IMR-90 (cell line): ENCODE measurements at regions not wholly inside any gene's neighbourhood (a gene's known extent, or its start where the extent isn't known, plus 50 kb on each side); places are given as distances from the start of the nearest gene placed in this dataset.

ENCODE experiments used
- ATAC-seq: fragments of 200-7000 bp; cut with Tn5 transposase; 2 replicates; pipeline ENCODE4 v1.9.1; 2020; ENCODE audit warnings: low read depth, mild to moderate bottlenecking, moderate library complexity
- BruUV-seq: library from RNA; stranded (reverse); fragments of 400-500 nt; replicated peaks from 2 replicates; lab custom pipeline; 2021; lab: Mats Ljungman, UMichigan
- CTCF ChIA-PET: fragments of 300-600 bp; formaldehyde crosslinking; extraction: SDS; loops from one replicate; lab custom pipeline; 2021; ENCODE audit warnings: antibody characterized with exemption; lab: Yijun Ruan, JAX
- POLR2A ChIA-PET: fragments of 300-600 bp; sonication (Branson Sonifier 250); formaldehyde crosslinking; loops from one replicate; lab custom pipeline; 2022; ENCODE audit warnings: antibody characterized with exemption; ENCODE audit not compliant: unreplicated experiment; lab: Charles Lee
- DNase-seq: peaks from one replicate; pipeline ENCODE4 v3.0.0; 2013
- H2AFZ ChIP-seq: replicated peaks from 2 replicates; pipeline ENCODE3; 2013; ENCODE audit warnings: low read length, mild to moderate bottlenecking; ENCODE audit not compliant: poor library complexity
- H2AK5ac ChIP-seq: 2 replicates; pipeline ENCODE4 v1.6.1; 2013; ENCODE audit warnings: low read depth, low read length, inconsistent platforms
- H2AK9ac ChIP-seq: replicated peaks from 2 replicates; pipeline ENCODE3; 2013; ENCODE audit warnings: mild to moderate bottlenecking, low read depth, low read length, moderate library complexity; ENCODE audit not compliant: poor library complexity
- H2BK120ac ChIP-seq: 2 replicates; pipeline ENCODE4 v1.6.1; 2013; ENCODE audit warnings: low read depth, low read length, inconsistent platforms
- H2BK15ac ChIP-seq: 3 replicates; pipeline ENCODE4 v1.6.1; 2013; ENCODE audit warnings: low read depth, low read length, inconsistent platforms
- H2BK20ac ChIP-seq: 2 replicates; pipeline ENCODE4 v1.6.1; 2013; ENCODE audit warnings: low read depth, mild to moderate bottlenecking, inconsistent platforms, low read length, moderate library complexity
- H2BK5ac ChIP-seq: 2 replicates; pipeline ENCODE4 v1.6.1; 2013; ENCODE audit warnings: mild to moderate bottlenecking, low read depth, low read length, inconsistent platforms; ENCODE audit not compliant: poor library complexity, severe bottlenecking
- H3K14ac ChIP-seq: replicated peaks from 2 replicates; pipeline ENCODE4 v1.6.1; 2013; ENCODE audit warnings: low read depth, low read length, inconsistent platforms
- H3K18ac ChIP-seq: 2 replicates; pipeline ENCODE4 v1.6.1; 2013; ENCODE audit warnings: low read depth, low read length, control low read depth
- H3K23ac ChIP-seq: 2 replicates; pipeline ENCODE4 v1.6.1; 2013; ENCODE audit warnings: low read depth, low read length, inconsistent platforms
- H3K27ac ChIP-seq: 2 replicates; pipeline ENCODE4 v1.5.1; 2013; ENCODE audit warnings: mild to moderate bottlenecking, control low read depth, low read length; ENCODE audit not compliant: insufficient read depth
- H3K27me3 ChIP-seq: 2 replicates; pipeline ENCODE4 v1.6.1; 2013; ENCODE audit warnings: low read length; ENCODE audit not compliant: control insufficient read depth, insufficient read depth
- H3K36me3 ChIP-seq: 2 replicates; pipeline ENCODE4 v1.6.1; 2013; ENCODE audit warnings: low read length, mixed read lengths; ENCODE audit not compliant: control insufficient read depth, insufficient read depth
- H3K4ac ChIP-seq: 2 replicates; pipeline ENCODE4 v1.6.1; 2013; ENCODE audit warnings: low read depth, low read length, inconsistent platforms
- H3K4me1 ChIP-seq: 2 replicates; pipeline ENCODE4 v1.6.1; 2013; ENCODE audit warnings: low read length, mixed read lengths; ENCODE audit not compliant: control insufficient read depth, insufficient read depth
- H3K4me2 ChIP-seq: 2 replicates; pipeline ENCODE4 v1.6.1; 2013; ENCODE audit warnings: low read depth, mild to moderate bottlenecking, control low read depth, low read length, moderate library complexity
- H3K4me3 ChIP-seq: 2 replicates; pipeline ENCODE4 v1.5.1; 2013; ENCODE audit warnings: low read depth, mild to moderate bottlenecking, control low read depth, low read length, moderate library complexity; ENCODE audit not compliant: insufficient read depth
- H3K56ac ChIP-seq: 2 replicates; pipeline ENCODE4 v1.6.1; 2013; ENCODE audit warnings: low read length, inconsistent platforms; ENCODE audit not compliant: insufficient read depth; ENCODE audit errors: extremely low read depth
- H3K79me1 ChIP-seq, 2 experiments: 2 replicates each; pipeline ENCODE4 v1.6.1; 2013; ENCODE audit warnings: low read length in 2 of 2, inconsistent platforms in 1 of 2, low read depth in 1 of 2
- H3K9ac ChIP-seq: 2 replicates; pipeline ENCODE4 v1.6.1; 2013; ENCODE audit warnings: low read depth, low read length, control low read depth
- H3K9me1 ChIP-seq: 2 replicates; pipeline ENCODE4 v1.6.1; 2013; ENCODE audit warnings: low read length, inconsistent platforms; ENCODE audit not compliant: insufficient read depth
- H3K9me3 ChIP-seq: 2 replicates; pipeline ENCODE4 v1.6.1; 2013; ENCODE audit warnings: low read length; ENCODE audit not compliant: control insufficient read depth, insufficient read depth
- H4K20me1 ChIP-seq: 2 replicates; pipeline ENCODE4 v1.6.1; 2013; ENCODE audit warnings: low read length, inconsistent platforms; ENCODE audit not compliant: insufficient read depth
- H4K5ac ChIP-seq: 2 replicates; pipeline ENCODE4 v1.6.1; 2013; ENCODE audit warnings: mild to moderate bottlenecking, low read depth, low read length, control low read depth
- H4K8ac ChIP-seq, 2 experiments: 2 replicates each; pipeline ENCODE4 v1.6.1; 2013; ENCODE audit warnings: low read depth in 2 of 2, low read length in 2 of 2, control low read depth in 1 of 2, inconsistent platforms in 1 of 2
- H4K91ac ChIP-seq: 2 replicates; pipeline ENCODE4 v1.6.1; 2013; ENCODE audit warnings: low read depth, low read length, inconsistent platforms; ENCODE audit not compliant: insufficient read depth
- MAFK ChIP-seq: IDR thresholded peaks from 2 replicates; pipeline ENCODE4 v1.6.1; 2012; ENCODE audit warnings: low read depth, low read length, improper control_type of control experiment
- SMC3 ChIP-seq: fragments of 150-350 bp; IDR thresholded peaks from 2 replicates; pipeline ENCODE4 v1.6.1; 2016; ENCODE audit warnings: low read depth, mild to moderate bottlenecking, antibody characterized with exemption, low read length, moderate library complexity
- WGBS, 2 experiments: methylation state at CpG; one replicate each; pipeline versions ENCODE4 v1.1.5 to v1.1.7; 2013; ENCODE audit warnings: missing lambda C conversion rate in 2 of 2; ENCODE audit not compliant: insufficient read length in 1 of 2; ENCODE audit errors: extremely low coverage in 2 of 2; 5-methylcytosine and 5-hydroxymethylcytosine counted together
- dilution Hi-C: fragments of 300-500 bp; cut with HindIII; formaldehyde crosslinking; loops from one replicate; pipeline ENCODE4 v1.14.3; 2018; ENCODE audit warnings: low sequenced_read_pairs; ENCODE audit not compliant: unreplicated experiment
- in situ Hi-C: fragments of 300-500 bp; cut with MboI; formaldehyde crosslinking; loops from 3 replicates; pipeline ENCODE4 v1.14.3; 2019; ENCODE audit warnings: low sequenced_read_pairs, inconsistent platforms, mixed read lengths
- intact Hi-C: fragments of 100-400 bp; cut with micrococcal nuclease; formaldehyde crosslinking; loops from 2 replicates; pipeline ENCODE4 v1.10.0; 2022
- TF ChIP-seq, protein P1 (sequence below): fragments of 150-350 bp; IDR thresholded peaks from 2 replicates; pipeline ENCODE4 v1.6.1; 2017; ENCODE audit warnings: mild to moderate bottlenecking, antibody characterized with exemption, low read length, low read depth

DNA sequence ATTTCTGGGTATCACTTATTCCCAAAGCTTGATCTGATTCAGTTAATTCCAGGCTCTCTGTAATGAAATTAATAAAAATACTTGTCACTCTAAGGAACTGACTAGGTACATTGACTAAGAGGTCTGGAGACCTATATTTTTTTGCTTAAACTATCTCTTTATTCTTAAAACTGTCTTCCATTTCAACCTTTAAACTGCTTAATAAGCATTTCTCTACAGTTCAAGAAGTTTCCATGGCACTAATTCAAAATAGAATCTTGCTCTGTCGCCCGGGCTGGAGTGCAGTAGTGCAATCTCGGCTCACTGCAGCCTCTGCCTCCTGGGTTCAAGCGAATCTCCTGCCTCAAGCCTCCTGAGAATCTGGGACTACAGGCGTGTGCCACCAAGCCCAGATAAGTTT is 117.4 kb downstream of the MTPAP start:
- H2AK5ac ChIP-seq: no peak overlapping the region
- H3K4me1 ChIP-seq: peaks cover 4% of the 10 kb centered on the region
- no peak overlapping the region for H2BK20ac ChIP-seq
- no peak overlapping the region for H3K18ac ChIP-seq
- ATAC-seq: no peak
- intact Hi-C loops (loop anchor here (1.0 to 2.0 kb wide), 2 partner anchors 44 to 173 kb away; partner anchors contain the start of gene JCAD), dilution Hi-C loops (no loop called here), in situ Hi-C loops (no loop called here)
- no peak overlapping the region for H4K8ac ChIP-seq
- H3K4me2 ChIP-seq: no peak overlapping the region
- no peak overlapping the region for H4K5ac ChIP-seq
- POLR2A ChIA-PET: no interaction called here
- no peak overlapping the region for H3K56ac ChIP-seq
- H3K27me3 ChIP-seq: no peaks in the 10 kb centered on the region
- no peak overlapping the region for H3K4ac ChIP-seq
- no peak overlapping the region for H2AK9ac ChIP-seq
- no peak overlapping the region for H3K23ac ChIP-seq
- no peak overlapping the region for H3K14ac ChIP-seq
- no peak overlapping the region for H3K27ac ChIP-seq
- H2AFZ ChIP-seq: no peak overlapping the region
- CTCF ChIA-PET: no interaction called here
- WGBS, 2 experiments: 100% methylated on average over 3 of the region's 5 CpGs; no CpG with 5 or more reads in 1 of the 2 experiments
- H3K36me3 ChIP-seq: no peaks in the 10 kb centered on the region
- no peaks in the 10 kb centered on the region for H4K20me1 ChIP-seq
- BruUV-seq: no TSS peak
- no peak overlapping the region; the same call in 2 of the 3 replicates for H2BK15ac ChIP-seq
- no peaks in the 10 kb centered on the region for H3K9me3 ChIP-seq
- H3K79me1 ChIP-seq: no peaks in the 10 kb centered on the region
- peak; percentile 74 for TF ChIP-seq MAFK
- TF ChIP-seq SMC3: no peak
- TF ChIP-seq, protein P1, sequence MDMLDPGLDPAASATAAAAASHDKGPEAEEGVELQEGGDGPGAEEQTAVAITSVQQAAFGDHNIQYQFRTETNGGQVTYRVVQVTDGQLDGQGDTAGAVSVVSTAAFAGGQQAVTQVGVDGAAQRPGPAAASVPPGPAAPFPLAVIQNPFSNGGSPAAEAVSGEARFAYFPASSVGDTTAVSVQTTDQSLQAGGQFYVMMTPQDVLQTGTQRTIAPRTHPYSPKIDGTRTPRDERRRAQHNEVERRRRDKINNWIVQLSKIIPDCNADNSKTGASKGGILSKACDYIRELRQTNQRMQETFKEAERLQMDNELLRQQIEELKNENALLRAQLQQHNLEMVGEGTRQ: no peak
- no peak overlapping the region for H2BK5ac ChIP-seq
- H3K9me1 ChIP-seq: no peaks in the 10 kb centered on the region; the same call in 1 of the 2 replicates
- H3K4me3 ChIP-seq: no peak overlapping the region
- H3K9ac ChIP-seq: no peak overlapping the region
- H4K91ac ChIP-seq: no peak overlapping the region
- no peak overlapping the region for H2BK120ac ChIP-seq
- DNase-seq: no peak
